K562 (cell line): ENCODE measurements at regions not wholly inside any gene's neighbourhood (a gene's known extent, or its start where the extent isn't known, plus 50 kb on each side); places are given as distances from the start of the nearest gene placed in this dataset.

Experiments used
- DMBX1 ChIP-seq: fragments of 250-450 bp; sonication (Bioruptor Pico); IDR thresholded peaks from 2 replicates; pipeline ENCODE4 v1.8.0; 2022; ENCODE audit warnings: inconsistent platforms, mild to moderate bottlenecking, moderate library complexity, borderline replicate concordance
- EZH2 ChIP-seq: IDR thresholded peaks from 2 replicates; pipeline ENCODE4 v1.6.1; 2012; ENCODE audit warnings: low read depth, mild to moderate bottlenecking, inconsistent platforms, low read length, borderline replicate concordance
- HDAC1 ChIP-seq, 2 experiments: fragments of 450-650 bp; IDR thresholded peaks; 2 replicates each; pipeline ENCODE4 v1.6.1; 2016 to 2017; ENCODE audit warnings: inconsistent platforms in 1 of 2, mild to moderate bottlenecking in 1 of 2, moderate library complexity in 1 of 2
- IFI16 ChIP-seq: fragments of 250-450 bp; sonication (Bioruptor Pico); IDR thresholded peaks from 2 replicates; pipeline ENCODE4 v2.1.2; 2022; ENCODE audit warnings: mild to moderate bottlenecking, inconsistent platforms
- KDM5B ChIP-seq: fragments of 200-600 bp; sonication (generic); IDR thresholded peaks from 2 replicates; pipeline ENCODE4 v1.6.1; 2012; ENCODE audit warnings: low read depth, mild to moderate bottlenecking, moderate library complexity, low read length, control low read depth, inconsistent platforms; ENCODE audit not compliant: insufficient replicate concordance
- MAZ ChIP-seq, 2 experiments: fragments of 450-650 bp in 1 of 2; sonication (generic) in 1 of 2; formaldehyde crosslinking; IDR thresholded peaks in 1 of 2; conservative IDR thresholded peaks in 1 of 2; 2 replicates each; pipeline versions ENCODE4 v1.4.0 to v1.5.0; 2020; ENCODE audit warnings: mild to moderate bottlenecking in 1 of 2, missing genetic modification reagents in 1 of 2
- NR2C2 ChIP-seq, 2 experiments: fragments of 200-800 bp in 1 of 2; sonication (Bioruptor generic) in 1 of 2; sonication (generic) in 1 of 2; formaldehyde crosslinking in 1 of 2; IDR thresholded peaks; 2 replicates each; pipeline versions ENCODE4 v1.6.1 to v1.8.0; 2016 to 2022; ENCODE audit warnings: mild to moderate bottlenecking in 1 of 2, missing compliant biosample characterization in 1 of 2, missing genetic modification characterization in 1 of 2, missing genetic modification reagents in 1 of 2
- PCBP2 ChIP-seq: fragments of 200-400 bp; formaldehyde crosslinking; IDR thresholded peaks from 2 replicates; pipeline ENCODE4 v1.6.1; 2018; ENCODE audit warnings: low read length, low read depth, mild to moderate bottlenecking, moderate library complexity; ENCODE audit not compliant: poor library complexity, severe bottlenecking
- PYGO2 ChIP-seq: fragments of 450-650 bp; IDR thresholded peaks from 2 replicates; pipeline ENCODE4 v1.6.1; 2016; ENCODE audit warnings: mild to moderate bottlenecking, missing genetic modification characterization, moderate library complexity, missing compliant biosample characterization
- RBM22 ChIP-seq: fragments of 200-400 bp; formaldehyde crosslinking; IDR thresholded peaks from 2 replicates; pipeline ENCODE4 v1.6.1; 2018; ENCODE audit warnings: low read length, low read depth; ENCODE audit not compliant: poor library complexity, severe bottlenecking
- SIN3B ChIP-seq: fragments of 450-650 bp; IDR thresholded peaks from 2 replicates; pipeline ENCODE4 v1.6.1; 2017; ENCODE audit warnings: low read depth, mild to moderate bottlenecking, moderate library complexity
- SRSF9 ChIP-seq: fragments of 200-400 bp; formaldehyde crosslinking; IDR thresholded peaks from 2 replicates; pipeline ENCODE4 v1.6.1; 2017; ENCODE audit warnings: low read depth, low read length, borderline replicate concordance
- STAT5A ChIP-seq: IDR thresholded peaks from 2 replicates; pipeline ENCODE4 v1.6.1; 2012; ENCODE audit warnings: low read length, inconsistent platforms, borderline replicate concordance
- TARDBP ChIP-seq: fragments of 450-650 bp; IDR thresholded peaks from 2 replicates; pipeline ENCODE4 v1.6.1; 2016
- TCF7 ChIP-seq: sonication (generic); IDR thresholded peaks from 2 replicates; pipeline ENCODE4 v1.6.1; 2016; ENCODE audit warnings: antibody characterized with exemption, borderline replicate concordance
- ZMIZ1 ChIP-seq, 2 experiments: fragments of 150-350 bp in 1 of 2; IDR thresholded peaks; 2 replicates each; pipeline ENCODE4 v1.6.1; 2012 to 2016; ENCODE audit warnings: low read depth in 2 of 2, low read length in 2 of 2, mild to moderate bottlenecking in 1 of 2, moderate library complexity in 1 of 2
- ZNF133 ChIP-seq: fragments of 250-450 bp; sonication (Bioruptor Pico); IDR thresholded peaks from 2 replicates; pipeline ENCODE4 v1.4.0; 2020; ENCODE audit warnings: mild to moderate bottlenecking
- ZNF224 ChIP-seq: sonication (generic); formaldehyde crosslinking; IDR thresholded peaks from 2 replicates; pipeline ENCODE4 v1.8.0; 2022; ENCODE audit warnings: mild to moderate bottlenecking, missing genetic modification reagents
- ZNF316 ChIP-seq: fragments of 450-650 bp; IDR thresholded peaks from 2 replicates; pipeline ENCODE4 v1.6.1; 2016
- TF ChIP-seq, protein P1 (sequence below): sonication (generic); formaldehyde crosslinking; IDR thresholded peaks from 2 replicates; pipeline ENCODE4 v1.8.0; 2022; ENCODE audit warnings: missing genetic modification reagents, mild to moderate bottlenecking, borderline replicate concordance
- TF ChIP-seq, protein P2 (sequence below): sonication (generic); formaldehyde crosslinking; IDR thresholded peaks from 2 replicates; pipeline ENCODE4 v1.8.1; 2022; ENCODE audit warnings: missing genetic modification reagents

GRCh38 chr7:29647020-29647654 is 83.5 kb downstream of the PRR15 start (continued):
- TF ChIP-seq, protein P1, sequence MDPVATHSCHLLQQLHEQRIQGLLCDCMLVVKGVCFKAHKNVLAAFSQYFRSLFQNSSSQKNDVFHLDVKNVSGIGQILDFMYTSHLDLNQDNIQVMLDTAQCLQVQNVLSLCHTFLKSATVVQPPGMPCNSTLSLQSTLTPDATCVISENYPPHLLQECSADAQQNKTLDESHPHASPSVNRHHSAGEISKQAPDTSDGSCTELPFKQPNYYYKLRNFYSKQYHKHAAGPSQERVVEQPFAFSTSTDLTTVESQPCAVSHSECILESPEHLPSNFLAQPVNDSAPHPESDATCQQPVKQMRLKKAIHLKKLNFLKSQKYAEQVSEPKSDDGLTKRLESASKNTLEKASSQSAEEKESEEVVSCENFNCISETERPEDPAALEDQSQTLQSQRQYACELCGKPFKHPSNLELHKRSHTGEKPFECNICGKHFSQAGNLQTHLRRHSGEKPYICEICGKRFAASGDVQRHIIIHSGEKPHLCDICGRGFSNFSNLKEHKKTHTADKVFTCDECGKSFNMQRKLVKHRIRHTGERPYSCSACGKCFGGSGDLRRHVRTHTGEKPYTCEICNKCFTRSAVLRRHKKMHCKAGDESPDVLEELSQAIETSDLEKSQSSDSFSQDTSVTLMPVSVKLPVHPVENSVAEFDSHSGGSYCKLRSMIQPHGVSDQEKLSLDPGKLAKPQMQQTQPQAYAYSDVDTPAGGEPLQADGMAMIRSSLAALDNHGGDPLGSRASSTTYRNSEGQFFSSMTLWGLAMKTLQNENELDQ (CRISPR knock-in tag), result no peak
- TF ChIP-seq KDM5B (no peak), PCBP2 (no peak), SIN3B (no peak), MAZ (CRISPR knock-in tag; conservative IDR thresholded peaks at IDR 0.05 in 1 of 2, IDR thresholded peaks at IDR 0.05 in 1 of 2) (0 out of 4 replicates have a peak, but pooled peaks of 1 of the 2 experiments have one; percentile 51), TCF7 (no peak), ZMIZ1 (IDR thresholded peaks at IDR 0.05; ENCODE audit: low read depth in 2 of 2, low read length in 2 of 2) (0 out of 4 replicates have a peak, but pooled peaks of 1 of the 2 experiments have one; percentile 52), STAT5A (peak; percentile 64; the same call in 1 of the 2 replicates), ZNF224 (CRISPR knock-in tag) (no peak), EZH2 (no peak), PYGO2 (tag) (no peak), NR2C2 (CRISPR knock-in tag; IDR thresholded peaks at IDR 0.05) (no peak), NR2C2 (tag; IDR thresholded peaks at IDR 0.05) (no peak), RBM22 (no peak), TARDBP (no peak), SRSF9 (no peak), IFI16 (CRISPR knock-in tag) (no peak), DMBX1 (CRISPR knock-in tag) (no peak), HDAC1 (IDR thresholded peaks at IDR 0.05) (peak; percentile 9 to 87; a peak in 3 of 4 replicates), ZNF316 (no peak), ZNF133 (CRISPR knock-in tag) (no peak)
- TF ChIP-seq, protein P2, sequence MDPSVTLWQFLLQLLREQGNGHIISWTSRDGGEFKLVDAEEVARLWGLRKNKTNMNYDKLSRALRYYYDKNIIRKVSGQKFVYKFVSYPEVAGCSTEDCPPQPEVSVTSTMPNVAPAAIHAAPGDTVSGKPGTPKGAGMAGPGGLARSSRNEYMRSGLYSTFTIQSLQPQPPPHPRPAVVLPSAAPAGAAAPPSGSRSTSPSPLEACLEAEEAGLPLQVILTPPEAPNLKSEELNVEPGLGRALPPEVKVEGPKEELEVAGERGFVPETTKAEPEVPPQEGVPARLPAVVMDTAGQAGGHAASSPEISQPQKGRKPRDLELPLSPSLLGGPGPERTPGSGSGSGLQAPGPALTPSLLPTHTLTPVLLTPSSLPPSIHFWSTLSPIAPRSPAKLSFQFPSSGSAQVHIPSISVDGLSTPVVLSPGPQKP (CRISPR knock-in tag), result no peak
